HL-60/S4 treated with phorbol 12-myristate 13-acetate at 8.2 ng/mL for 4 days and 3 days (cell line): ENCODE measurements at regions not wholly inside any gene's neighbourhood (a gene's known extent, or its start where the extent isn't known, plus 50 kb on each side); places are given as distances from the start of the nearest gene placed in this dataset.
"Not testable (repeated sequence)": the region's sequence is repeated elsewhere in the genome, so short reads cannot be mapped to it uniquely, and the experiment has no call there.

Experiments
- in situ Hi-C: fragments of 300-500 bp; cut with MboI; formaldehyde crosslinking; loops from 2 replicates; pipeline ENCODE4 v1.15.0; 2022; ENCODE audit warnings: low sequenced_read_pairs

GRCh38 chrX:45449982-45450381 lies 249.3 kb upstream of the DIPK2B start:
- in situ Hi-C loops, result no loop called here

- in situ Hi-C loops, result no loop called here
Measured at GRCh38 chrX:45447995-45448394, 247.3 kb upstream of the DIPK2B start.

GRCh38 chrX:45447331-45447730 lies 246.7 kb upstream of the DIPK2B start:
- in situ Hi-C loops, result no loop called here

- in situ Hi-C loops, result no loop called here
Measured at GRCh38 chrX:45445745-45446412, 245.2 kb upstream of the DIPK2B start.

- in situ Hi-C loops, result no loop called here
Measured at GRCh38 chrX:45437186-45437585, 236.5 kb upstream of the DIPK2B start.

GRCh38 chrX:45435481-45435880 lies 234.8 kb upstream of the DIPK2B start:
- in situ Hi-C loops, result no loop called here

- in situ Hi-C loops, result no loop called here
Measured at GRCh38 chrX:45434231-45434630, 233.6 kb upstream of the DIPK2B start.

GRCh38 chrX:45428831-45429230 lies 228.2 kb upstream of the DIPK2B start:
- in situ Hi-C loops, result no loop called here

GRCh38 chrX:45424326-45424725 lies 223.7 kb upstream of the DIPK2B start:
- in situ Hi-C loops, result no loop called here

- in situ Hi-C loops, result no loop called here
Measured at GRCh38 chrX:45422216-45422925, 221.7 kb upstream of the DIPK2B start.

- in situ Hi-C loops, result no loop called here
Measured at GRCh38 chrX:45421806-45422205, 221.1 kb upstream of the DIPK2B start.

- in situ Hi-C loops, result no loop called here
Measured at GRCh38 chrX:45404206-45404605, 203.5 kb upstream of the DIPK2B start.

GRCh38 chrX:45401923-45402322 lies 201.2 kb upstream of the DIPK2B start:
- in situ Hi-C loops, result no loop called here

GRCh38 chrX:45400951-45401725 lies 200.5 kb upstream of the DIPK2B start:
- in situ Hi-C loops, result not testable (repeated sequence)

- in situ Hi-C loops, result no loop called here
Measured at GRCh38 chrX:45400027-45400779, 199.5 kb upstream of the DIPK2B start.

- in situ Hi-C loops, result no loop called here
Measured at GRCh38 chrX:45385757-45386156, 185.1 kb upstream of the DIPK2B start.

- in situ Hi-C loops, result no loop called here
Measured at GRCh38 chrX:45381841-45382240, 181.2 kb upstream of the DIPK2B start.

GRCh38 chrX:45381366-45381765 lies 180.7 kb upstream of the DIPK2B start:
- in situ Hi-C loops, result no loop called here

GRCh38 chrX:45379236-45379635 lies 178.6 kb upstream of the DIPK2B start:
- in situ Hi-C loops, result no loop called here

GRCh38 chrX:45372151-45372550 lies 171.5 kb upstream of the DIPK2B start:
- in situ Hi-C loops, result no loop called here

- in situ Hi-C loops, result no loop called here
Measured at GRCh38 chrX:45368705-45369104, 168.0 kb upstream of the DIPK2B start.
